Esophagus muscularis mucosa (tissue), 4 donors: ENCODE measurements at regions not wholly inside any gene's neighbourhood (a gene's known extent, or its start where the extent isn't known, plus 50 kb on each side); places are given as distances from the start of the nearest gene placed in this dataset.

Source experiments
- CTCF ChIP-seq, 3 experiments: fragments of 200-600 bp in 2 of 3; fragments of 450-650 bp in 1 of 3; sonication (generic) in 2 of 3; IDR thresholded peaks; one replicate each; pipeline ENCODE4 v1.5.1; 2017 to 2019; ENCODE audit warnings: antibody characterized with exemption in 3 of 3, mild to moderate bottlenecking in 2 of 3, moderate library complexity in 1 of 3
- EP300 ChIP-seq: sonication (generic); formaldehyde crosslinking; IDR thresholded peaks from one replicate; pipeline ENCODE4 v1.6.1; 2017; ENCODE audit warnings: antibody characterized with exemption
- POLR2A ChIP-seq: fragments of 450-650 bp; IDR thresholded peaks from one replicate; pipeline ENCODE4 v1.6.1; 2017; ENCODE audit warnings: antibody characterized with exemption, moderate library complexity, mild to moderate bottlenecking, low read depth

DNA sequence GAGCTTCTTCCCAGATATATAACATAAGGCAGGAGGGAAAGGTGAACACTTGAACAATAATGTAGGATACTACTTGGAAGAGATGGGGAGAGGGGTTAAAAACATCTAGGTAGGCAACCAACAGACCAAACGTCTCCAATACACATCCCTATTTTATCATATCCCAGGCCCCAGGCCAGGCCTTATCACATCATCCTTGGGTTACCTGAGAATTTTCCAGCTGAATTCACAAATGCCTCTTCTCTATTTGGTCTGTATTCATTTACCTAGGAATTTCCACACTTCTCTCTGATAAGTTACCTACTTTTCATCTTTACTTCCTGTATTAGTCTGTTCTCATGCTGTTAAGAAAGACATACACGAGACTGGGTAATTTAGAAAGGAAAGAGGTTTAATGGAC lies 141.9 kb upstream of the C1orf21 start:
- TF ChIP-seq POLR2A (no peak), CTCF (IDR thresholded peaks at IDR 0.05) (no peak), EP300 (no peak)
